Kidney epithelial cell (primary cell): ENCODE measurements at regions not wholly inside any gene's neighbourhood (a gene's known extent, or its start where the extent isn't known, plus 50 kb on each side); places are given as distances from the start of the nearest gene placed in this dataset.

Experiments used
- DNase-seq: peaks from one replicate; pipeline ENCODE4 v3.0.0-alpha.2; 2010; ENCODE audit warnings: low read depth
- H3K27me3 ChIP-seq: 2 replicates; pipeline ENCODE4 v1.6.0; 2011; ENCODE audit warnings: low read length; ENCODE audit not compliant: control insufficient read depth, insufficient read depth
- H3K36me3 ChIP-seq: 2 replicates; pipeline ENCODE4 v1.5.1; 2011; ENCODE audit warnings: low read length; ENCODE audit not compliant: control insufficient read depth, insufficient read depth
- H3K4me3 ChIP-seq: 2 replicates; pipeline ENCODE4 v1.5.1; 2011; ENCODE audit warnings: low read depth, mild to moderate bottlenecking, control low read depth, low read length
- CTCF ChIP-seq: IDR thresholded peaks from 2 replicates; pipeline ENCODE4 v1.5.1; 2011; ENCODE audit warnings: mild to moderate bottlenecking, moderate library complexity, low read length, control low read depth, inconsistent platforms; ENCODE audit not compliant: insufficient read depth, poor library complexity, severe bottlenecking

- H3K36me3 ChIP-seq: no peaks in the 10 kb centered on the region
- no peaks in the 10 kb centered on the region for H3K27me3 ChIP-seq
- TF ChIP-seq CTCF: no peak
- no peak overlapping the region for H3K4me3 ChIP-seq
- no peak for DNase-seq
Measured at GRCh38 chr7:46034056-46034768, 113.1 kb upstream of the IGFBP3 start.

- no peak for DNase-seq
- no peak for TF ChIP-seq CTCF
Measured at GRCh38 chr7:46033592-46033991, 112.5 kb upstream of the IGFBP3 start.

GRCh38 chr7:46032942-46033341, 111.9 kb upstream of the IGFBP3 start:
- H3K27me3 ChIP-seq: no peaks in the 10 kb centered on the region
- no peak overlapping the region for H3K4me3 ChIP-seq
- no peaks in the 10 kb centered on the region for H3K36me3 ChIP-seq
- no peak for TF ChIP-seq CTCF
- no peak for DNase-seq

More at GRCh38 chr7:46033592-46033991, 112.5 kb upstream of the IGFBP3 start:
- no peaks in the 10 kb centered on the region for H3K36me3 ChIP-seq
- H3K27me3 ChIP-seq: no peaks in the 10 kb centered on the region
- H3K4me3 ChIP-seq: no peak overlapping the region

- DNase-seq: no peak
- Histone ChIP-seq H3K4me3 (no peak overlapping the region), H3K27me3 (no peaks in the 10 kb centered on the region), H3K36me3 (no peaks in the 10 kb centered on the region)
- no peak for TF ChIP-seq CTCF
Measured at GRCh38 chr7:46032353-46032752, 111.3 kb upstream of the IGFBP3 start.

- no peak overlapping the region for H3K4me3 ChIP-seq
- no peaks in the 10 kb centered on the region for H3K27me3 ChIP-seq
Measured at GRCh38 chr7:46029111-46029704, 108.1 kb upstream of the IGFBP3 start.

More at GRCh38 chr7:46029111-46029704, 108.1 kb upstream of the IGFBP3 start:
- H3K36me3 ChIP-seq: no peaks in the 10 kb centered on the region
- DNase-seq: no peak
- no peak for TF ChIP-seq CTCF
